Activated CD4-positive, alpha-beta T cell treated with anti-CD3 and anti-CD28 coated beads for 48 hours (primary cell): ENCODE measurements at regions not wholly inside any gene's neighbourhood (a gene's known extent, or its start where the extent isn't known, plus 50 kb on each side); places are given as distances from the start of the nearest gene placed in this dataset.

Experiments used
- DNase-seq: peaks from one replicate; pipeline ENCODE4 v3.0.0-alpha.2; 2020

- no peak for DNase-seq
Measured at GRCh38 chr6:145214570-145214969, 520.8 kb downstream of the EPM2A start.

DNA sequence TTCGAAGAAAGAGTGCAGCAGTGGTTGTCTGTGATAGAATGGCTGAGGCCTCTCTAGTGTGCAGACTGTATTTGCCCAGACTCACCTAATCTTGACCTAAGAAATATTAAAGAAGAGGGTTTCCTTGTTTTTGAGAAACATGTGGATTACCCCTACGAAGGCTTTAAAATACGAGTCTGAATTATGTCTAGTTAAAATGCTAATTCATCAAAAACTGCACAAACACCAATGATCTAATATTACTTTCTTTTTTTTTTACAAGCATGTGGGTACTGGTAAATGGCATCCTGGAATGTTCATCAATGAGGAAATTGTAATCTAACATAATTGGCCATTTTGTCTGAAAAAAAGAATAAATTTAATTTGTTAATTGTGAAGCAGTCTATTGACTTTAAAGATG is 510.9 kb downstream of the EPM2A start:
- no peak for DNase-seq

GRCh38 chr6:145225500-145225899 is 509.8 kb downstream of the EPM2A start:
- no peak for DNase-seq

DNA sequence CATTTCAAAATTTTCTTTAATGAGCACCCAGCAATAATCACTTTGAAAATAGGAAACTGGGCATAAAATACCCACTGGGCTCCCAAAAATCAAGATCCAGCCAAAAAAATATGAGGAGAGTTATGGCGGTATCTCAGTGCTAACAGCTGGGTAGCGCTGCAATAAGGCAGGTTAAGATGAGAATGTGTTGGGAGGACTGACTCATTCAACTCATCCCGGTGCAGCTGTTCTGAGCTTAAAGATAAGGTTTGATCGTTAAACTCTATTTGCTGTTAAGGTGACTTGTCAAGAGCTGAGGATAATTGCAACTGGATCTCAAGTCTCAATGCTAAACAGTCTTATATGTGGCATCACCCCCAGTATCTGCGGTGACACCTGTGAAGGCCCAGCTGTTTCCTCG is 507.7 kb downstream of the EPM2A start:
- no peak for DNase-seq

- DNase-seq: no peak
Measured at GRCh38 chr6:145228962-145229582, 506.2 kb downstream of the EPM2A start.

DNA sequence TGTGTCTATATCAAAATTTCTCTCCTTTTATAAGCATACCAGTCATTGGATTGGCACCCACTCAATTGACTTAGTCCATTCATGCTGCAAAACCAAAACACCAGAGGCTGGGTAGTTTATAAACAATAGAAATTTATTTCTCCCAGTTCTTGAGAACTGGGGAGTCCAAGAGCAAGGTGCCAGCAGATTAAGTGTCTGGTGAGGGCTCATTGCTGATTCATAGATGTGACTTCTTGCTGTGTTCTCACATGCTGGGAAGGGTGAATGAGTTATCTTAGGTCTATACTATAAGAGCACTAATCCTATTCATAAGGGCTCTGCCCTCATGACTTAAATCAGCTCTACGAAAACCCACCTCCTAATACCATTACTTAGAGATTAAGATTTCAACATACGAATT is 501.4 kb downstream of the EPM2A start:
- DNase-seq: no peak

GRCh38 chr6:145235207-145235606 is 500.1 kb downstream of the EPM2A start:
- no peak for DNase-seq

- no peak for DNase-seq
Measured at GRCh38 chr6:145238787-145239186, 496.5 kb downstream of the EPM2A start.

DNA sequence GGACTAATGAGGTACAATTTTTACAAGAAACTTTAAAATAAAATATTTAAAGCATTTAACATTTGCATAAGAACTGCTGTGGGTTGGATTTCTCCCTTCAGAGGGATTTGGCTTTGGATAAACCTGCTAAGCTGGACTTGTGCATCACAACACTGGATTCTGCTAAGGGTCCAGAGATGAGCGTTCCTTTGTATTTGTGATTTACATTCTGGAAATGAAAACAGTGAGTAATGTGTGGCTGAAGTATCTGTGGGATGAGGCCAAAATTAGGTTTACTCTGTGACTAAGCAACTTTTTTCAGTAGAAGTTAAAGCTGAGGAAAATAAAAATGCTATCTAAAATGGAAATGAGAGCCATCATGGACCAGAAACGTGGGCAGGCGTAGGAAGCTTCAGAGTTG is 494.3 kb downstream of the EPM2A start:
- no peak for DNase-seq

- DNase-seq: no peak
Measured at GRCh38 chr6:145241721-145242120, 493.6 kb downstream of the EPM2A start.

DNA sequence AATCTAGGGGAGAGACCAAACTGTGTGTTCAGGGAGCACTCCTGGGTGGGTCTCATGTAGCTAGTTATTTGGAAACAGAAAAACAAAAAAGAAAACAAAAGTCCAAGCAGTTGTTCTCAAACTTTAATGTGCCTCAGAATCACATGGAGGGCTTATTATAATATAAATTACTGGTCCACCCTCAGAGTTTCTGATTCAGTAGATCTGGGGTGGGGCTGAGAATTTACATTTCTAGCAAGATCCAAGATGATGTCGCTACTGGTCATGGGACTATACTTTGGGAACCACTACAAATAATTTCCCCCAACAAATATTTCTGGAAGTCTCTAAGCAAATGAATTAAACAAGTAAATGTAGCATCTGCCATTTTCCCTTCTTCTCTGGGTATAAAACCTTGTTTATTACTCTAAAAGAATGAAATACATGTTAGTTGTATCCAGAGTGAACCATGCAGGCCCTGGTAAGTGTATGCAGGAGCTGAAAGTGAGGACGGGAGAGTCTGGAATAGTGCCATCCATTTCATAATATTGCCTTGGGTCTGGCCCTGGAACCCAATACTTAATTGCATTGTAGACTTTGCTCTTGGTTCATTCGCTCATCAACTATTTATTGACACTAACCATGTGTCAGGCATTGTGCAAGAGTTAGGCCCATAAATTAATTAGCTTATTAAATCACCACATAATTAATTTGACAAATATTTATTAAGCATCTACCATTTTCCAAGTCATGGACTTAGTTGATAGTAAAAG is 490.8 kb downstream of the EPM2A start:
- no peak for DNase-seq

- no peak for DNase-seq
Measured at GRCh38 chr6:145245119-145245518, 490.2 kb downstream of the EPM2A start.

GRCh38 chr6:145247692-145248419 is 487.5 kb downstream of the EPM2A start:
- DNase-seq: no peak

DNA sequence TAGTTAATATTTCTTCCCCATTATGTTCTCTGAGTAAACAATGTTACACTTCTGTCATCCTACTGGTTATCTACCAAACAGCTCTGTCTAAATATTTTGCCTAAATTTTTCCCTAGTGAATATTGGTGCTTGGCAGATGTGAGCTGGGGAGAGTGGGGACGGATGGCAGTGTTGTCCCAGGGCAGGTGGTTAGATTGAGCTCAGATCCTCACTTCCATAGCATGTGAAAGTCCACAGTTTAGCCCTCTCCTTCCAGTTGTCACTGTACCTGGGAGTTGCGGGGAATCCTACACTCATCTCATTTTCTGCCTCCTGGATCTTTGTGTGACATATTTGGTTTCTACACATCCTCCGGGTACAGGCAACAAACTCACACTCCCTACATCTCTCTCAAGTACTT is 484.9 kb downstream of the EPM2A start:
- DNase-seq: no peak

DNA sequence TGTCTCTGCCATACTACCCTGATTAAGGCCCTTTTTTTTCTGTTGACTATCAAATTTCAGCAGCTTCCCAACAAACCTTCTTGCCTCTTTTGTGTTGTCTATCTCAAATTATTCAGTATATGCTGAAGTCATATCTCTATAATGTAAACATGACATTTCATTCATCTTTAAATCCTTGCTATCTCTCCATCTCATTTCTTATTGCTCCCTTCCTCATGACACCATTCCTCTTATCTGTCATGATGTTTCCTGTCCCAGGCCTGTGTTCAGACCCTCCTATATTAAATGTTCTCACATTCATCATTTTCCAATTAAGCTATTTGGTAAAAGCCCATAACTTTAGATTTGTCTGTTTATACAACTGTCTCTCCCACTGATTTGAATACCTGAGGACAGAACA is 482.6 kb downstream of the EPM2A start:
- DNase-seq: no peak

- no peak for DNase-seq
Measured at GRCh38 chr6:145254649-145255401, 480.5 kb downstream of the EPM2A start.

DNA sequence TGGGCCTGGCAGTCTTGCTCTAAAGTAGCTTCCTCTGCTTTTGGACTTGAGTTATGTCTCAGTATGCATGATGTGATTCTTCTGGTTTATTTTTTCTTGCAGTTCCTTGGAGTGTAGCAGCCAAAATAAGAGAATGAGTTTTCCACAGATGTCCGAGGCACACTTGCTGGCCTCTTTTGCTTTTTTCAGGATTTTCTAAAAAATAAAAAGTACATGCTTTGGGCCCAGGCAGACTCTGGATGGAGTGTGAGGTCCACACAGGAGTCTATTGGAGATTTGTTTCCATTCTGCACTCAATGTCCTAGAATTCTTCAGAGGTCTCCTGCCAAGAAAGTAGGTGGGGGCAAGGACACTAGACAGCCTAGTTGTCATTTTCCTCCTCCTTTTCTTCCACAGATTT is 477.6 kb downstream of the EPM2A start:
- no peak for DNase-seq

- DNase-seq: no peak
Measured at GRCh38 chr6:145258122-145258521, 477.2 kb downstream of the EPM2A start.

DNA sequence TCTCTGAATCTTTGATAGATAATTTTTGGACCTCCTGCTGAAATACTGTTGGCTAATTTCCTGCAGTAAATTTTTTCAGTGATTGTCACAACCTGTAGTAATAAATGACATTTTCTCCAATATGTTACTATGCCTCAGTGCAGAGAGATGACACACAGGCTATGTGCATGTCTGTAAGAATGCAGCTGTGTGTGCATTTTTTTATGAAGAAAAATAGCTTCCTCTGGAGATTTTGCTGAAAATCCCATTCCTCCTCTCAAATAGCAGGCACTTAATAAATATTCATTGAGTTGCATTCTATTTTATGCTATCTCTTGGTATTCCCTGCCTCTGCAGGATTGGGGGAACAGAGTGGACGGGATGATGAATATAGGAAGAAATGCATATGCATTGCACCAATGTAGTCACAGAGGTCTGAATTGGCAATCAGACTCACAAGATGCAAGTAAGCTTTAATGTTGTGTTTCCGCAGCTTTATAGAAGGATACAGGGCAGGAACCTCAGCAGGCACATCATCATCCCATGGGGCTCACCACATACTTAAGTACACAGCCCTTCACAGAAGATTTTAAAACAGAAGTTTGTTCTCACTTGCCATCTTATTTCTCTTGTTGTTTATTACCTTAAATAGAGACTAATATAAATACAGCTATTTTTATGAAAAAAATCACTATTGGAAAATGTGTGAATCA is 474.7 kb downstream of the EPM2A start:
- no peak for DNase-seq

GRCh38 chr6:145261758-145262157 is 473.6 kb downstream of the EPM2A start:
- DNase-seq: no peak

- no peak for DNase-seq
Measured at GRCh38 chr6:145262771-145263170, 472.5 kb downstream of the EPM2A start.

DNA sequence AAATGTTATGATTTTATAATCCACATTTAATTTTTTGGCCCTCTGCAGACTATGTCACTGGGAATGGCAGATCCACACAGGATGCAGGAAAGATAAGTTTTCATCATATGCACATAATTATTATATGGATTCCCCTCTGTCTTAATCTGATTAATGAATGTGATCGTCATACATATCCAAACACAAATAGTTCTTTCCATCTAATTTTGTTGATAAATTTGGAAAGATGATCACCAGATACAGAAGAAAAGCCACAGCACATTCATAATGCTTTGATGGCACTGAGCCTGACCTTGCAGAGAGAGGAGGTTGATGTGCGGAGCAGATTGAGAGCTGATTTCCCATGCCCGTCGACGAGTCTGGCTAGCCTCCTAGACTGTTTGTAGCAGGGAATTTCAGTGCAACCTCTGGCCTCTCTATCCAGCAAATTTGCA is 471.5 kb downstream of the EPM2A start:
- DNase-seq: no peak
